HAP-1 (cell line): ENCODE measurements at regions not wholly inside any gene's neighbourhood (a gene's known extent, or its start where the extent isn't known, plus 50 kb on each side); places are given as distances from the start of the nearest gene placed in this dataset.

Experiments used
- DNase-seq, 2 experiments: peaks; one replicate each; pipeline ENCODE4 v3.0.0-alpha.2; 2016 to 2020; ENCODE audit warnings: low spot score in 2 of 2
- H3K27me3 ChIP-seq: fragments of 250-450 bp; sonication (Bioruptor Pico); 2 replicates; pipeline ENCODE4 v1.5.1; 2020; ENCODE audit warnings: low read depth, mild to moderate bottlenecking, moderate library complexity
- H3K36me3 ChIP-seq: fragments of 250-450 bp; sonication (Bioruptor Pico); replicated peaks from 2 replicates; pipeline ENCODE4 v1.5.1; 2020; ENCODE audit warnings: mild to moderate bottlenecking
- H3K4me1 ChIP-seq: fragments of 250-450 bp; sonication (Bioruptor Pico); 2 replicates; pipeline ENCODE4 v1.5.1; 2020; ENCODE audit warnings: mild to moderate bottlenecking
- H3K4me3 ChIP-seq: fragments of 250-450 bp; sonication (Bioruptor Pico); 2 replicates; pipeline ENCODE4 v1.5.1; 2020; ENCODE audit warnings: mild to moderate bottlenecking, moderate library complexity
- H3K9me3 ChIP-seq: fragments of 250-450 bp; sonication (Bioruptor Pico); 2 replicates; pipeline ENCODE4 v1.5.1; 2020; ENCODE audit warnings: mild to moderate bottlenecking, moderate library complexity
- in situ Hi-C: fragments of 300-500 bp; cut with MboI; formaldehyde crosslinking; loops from 3 replicates; pipeline ENCODE4 v1.14.3; 2020; ENCODE audit warnings: low sequenced_read_pairs, inconsistent platforms, mixed read lengths

- Histone ChIP-seq H3K36me3 (no peaks in the 10 kb centered on the region), H3K27me3 (no peaks in the 10 kb centered on the region), H3K4me1 (no peaks in the 10 kb centered on the region), H3K9me3 (no peaks in the 10 kb centered on the region), H3K4me3 (no peak overlapping the region)
- DNase-seq: no peak
- in situ Hi-C loops: no loop called here
These were observed 135.5 kb downstream of the CEMIP2 start for GRCh38 chr9:71632776-71633175.

DNA sequence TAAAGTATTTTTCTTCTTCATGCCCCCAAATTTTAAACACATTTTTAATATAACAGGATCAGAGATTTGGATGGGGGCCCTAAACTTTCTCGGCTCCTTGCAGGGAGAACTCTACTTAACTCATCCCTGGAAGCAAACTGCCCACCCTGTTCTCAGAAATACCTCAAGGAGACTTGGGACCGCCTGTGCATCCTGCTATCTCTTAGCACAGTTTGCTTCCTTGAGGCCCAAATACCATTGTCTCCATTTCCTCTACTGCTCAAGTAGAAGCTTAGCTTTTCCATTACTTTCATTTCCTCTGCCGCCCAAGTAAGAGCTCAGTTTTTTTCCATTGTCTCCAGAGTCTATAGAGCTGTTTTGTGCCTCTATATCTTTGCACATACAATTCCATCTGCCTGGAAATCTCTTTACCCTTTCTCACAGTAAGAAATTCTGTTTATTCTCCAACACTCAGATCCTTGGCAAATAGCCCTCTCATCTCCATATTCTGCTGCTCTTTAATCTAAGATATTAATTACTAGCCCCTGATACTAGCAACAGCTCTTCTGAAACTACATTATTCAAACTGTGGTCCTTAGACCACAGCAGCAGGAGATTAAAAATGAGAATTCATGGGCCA is 137.8 kb downstream of the CEMIP2 start:
- Histone ChIP-seq H3K9me3 (no peaks in the 10 kb centered on the region), H3K36me3 (no peaks in the 10 kb centered on the region), H3K4me3 (no peak overlapping the region), H3K27me3 (no peaks in the 10 kb centered on the region), H3K4me1 (no peaks in the 10 kb centered on the region)
- DNase-seq: no peak
- in situ Hi-C loops: no loop called here

GRCh38 chr9:71629578-71630215 is 138.6 kb downstream of the CEMIP2 start:
- no peaks in the 10 kb centered on the region for H3K9me3 ChIP-seq
- H3K4me3 ChIP-seq: no peak overlapping the region
- no peaks in the 10 kb centered on the region for H3K36me3 ChIP-seq
- no peaks in the 10 kb centered on the region for H3K4me1 ChIP-seq
- no peak for DNase-seq
- no peaks in the 10 kb centered on the region for H3K27me3 ChIP-seq
- in situ Hi-C loops: no loop called here

DNA sequence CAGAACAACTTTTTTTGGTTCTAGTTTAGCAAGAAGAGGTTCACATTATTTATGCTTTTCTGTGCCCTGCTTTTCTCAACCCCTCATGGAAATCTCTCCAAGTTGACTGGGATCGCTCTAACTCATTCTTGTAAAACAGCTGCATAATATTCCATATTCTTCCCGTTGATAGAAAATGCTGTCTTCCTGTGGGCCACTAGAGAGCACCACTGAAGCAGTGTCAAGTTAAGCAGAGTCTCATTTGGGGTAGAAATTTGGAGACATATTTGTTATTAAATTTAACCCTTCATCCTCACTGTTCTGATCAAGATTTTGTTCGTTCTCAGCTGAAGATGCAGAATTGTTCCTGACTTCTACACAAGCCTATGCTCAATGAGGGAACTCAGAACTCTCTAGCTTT is 140.1 kb downstream of the CEMIP2 start:
- H3K9me3 ChIP-seq: no peaks in the 10 kb centered on the region
- in situ Hi-C loops: no loop called here
- H3K27me3 ChIP-seq: no peaks in the 10 kb centered on the region
- no peaks in the 10 kb centered on the region for H3K4me1 ChIP-seq
- H3K4me3 ChIP-seq: no peak overlapping the region
- no peak for DNase-seq
- no peaks in the 10 kb centered on the region for H3K36me3 ChIP-seq

DNA sequence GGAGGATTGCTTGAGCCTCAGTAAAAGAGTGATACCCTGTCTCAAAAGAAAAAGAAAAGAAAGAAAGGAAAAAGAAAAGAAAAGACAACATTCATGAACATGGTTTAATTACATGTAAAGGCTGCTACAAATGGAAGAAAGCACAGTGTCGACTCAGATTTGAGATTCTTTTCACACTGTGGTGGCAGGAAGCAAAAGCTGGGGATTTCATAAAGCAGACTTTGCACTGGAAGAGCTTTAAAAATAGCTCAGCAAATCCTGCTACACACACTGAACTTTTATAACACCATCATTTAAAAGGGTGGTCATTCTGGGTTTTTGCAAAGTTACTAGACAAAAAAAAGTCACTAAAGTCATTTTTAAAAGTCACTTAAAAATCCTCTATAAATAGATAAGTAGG is 140.8 kb downstream of the CEMIP2 start:
- Histone ChIP-seq H3K27me3 (no peaks in the 10 kb centered on the region), H3K4me1 (no peaks in the 10 kb centered on the region), H3K9me3 (no peaks in the 10 kb centered on the region), H3K36me3 (no peaks in the 10 kb centered on the region), H3K4me3 (no peak overlapping the region)
- DNase-seq: no peak
- in situ Hi-C loops: no loop called here

DNA sequence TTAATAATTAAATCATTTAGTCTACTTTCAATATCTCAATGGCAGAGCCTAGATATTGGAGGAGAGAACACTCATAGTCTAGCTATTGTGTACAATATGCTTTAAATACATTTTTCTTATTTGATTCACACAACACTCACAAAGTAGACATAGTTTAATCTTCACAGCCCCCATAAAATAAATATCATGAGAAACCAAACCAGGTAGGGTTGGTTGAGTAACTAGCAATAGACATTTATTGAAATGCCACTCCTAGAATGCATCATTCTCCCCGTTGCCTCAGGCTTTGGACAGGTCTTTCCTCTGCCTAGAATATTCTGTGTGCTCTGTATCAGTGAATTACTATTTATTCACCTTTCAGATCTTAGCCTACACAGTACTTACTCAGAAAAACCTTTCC is 141.9 kb downstream of the CEMIP2 start:
- Histone ChIP-seq H3K4me1 (no peaks in the 10 kb centered on the region), H3K36me3 (no peaks in the 10 kb centered on the region), H3K4me3 (no peak overlapping the region), H3K27me3 (no peaks in the 10 kb centered on the region), H3K9me3 (no peaks in the 10 kb centered on the region)
- in situ Hi-C loops: no loop called here
- DNase-seq: no peak

DNA sequence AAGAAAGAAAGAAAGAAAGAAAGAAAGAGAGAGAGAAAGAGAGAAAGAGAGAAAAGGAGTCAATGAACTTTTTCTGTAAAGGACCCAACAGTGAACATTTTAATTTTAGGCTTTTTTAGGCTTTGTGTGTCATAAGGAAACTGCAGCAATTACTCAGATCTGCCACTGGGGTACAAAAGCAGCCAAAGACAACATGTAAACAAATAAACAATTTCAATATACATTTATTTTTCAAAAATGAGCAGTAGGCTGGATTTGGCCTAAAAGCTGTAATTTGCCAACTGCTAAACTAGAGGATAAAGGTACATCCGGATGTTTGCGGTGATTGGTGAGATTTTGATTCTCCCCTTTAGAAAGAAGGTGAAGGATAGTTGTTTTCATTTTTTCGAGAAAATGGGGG is 143.6 kb downstream of the CEMIP2 start:
- Histone ChIP-seq H3K27me3 (no peaks in the 10 kb centered on the region), H3K4me1 (no peaks in the 10 kb centered on the region), H3K9me3 (no peaks in the 10 kb centered on the region), H3K36me3 (no peaks in the 10 kb centered on the region), H3K4me3 (no peak overlapping the region)
- no peak for DNase-seq
- in situ Hi-C loops: no loop called here

DNA sequence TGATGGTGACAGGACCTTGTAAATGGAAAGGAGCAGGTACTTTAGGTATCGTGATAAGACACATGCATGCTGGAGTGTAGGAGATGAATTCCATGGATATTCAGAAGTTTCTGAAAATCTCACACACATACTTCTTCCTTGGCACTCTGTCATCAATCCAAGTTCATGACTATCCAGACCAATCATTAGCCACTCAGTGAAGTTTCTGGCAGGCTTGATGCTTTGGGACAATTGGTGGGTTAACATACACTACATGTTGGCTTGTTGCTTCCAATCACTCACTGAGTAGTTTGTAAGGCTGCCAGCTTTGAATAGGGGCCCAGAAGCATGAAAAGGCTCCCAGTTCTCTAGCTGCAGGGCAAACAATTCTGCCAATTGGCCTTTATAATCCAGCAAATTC is 147.6 kb downstream of the CEMIP2 start:
- Histone ChIP-seq H3K9me3 (no peaks in the 10 kb centered on the region), H3K4me1 (no peaks in the 10 kb centered on the region), H3K36me3 (no peaks in the 10 kb centered on the region), H3K27me3 (no peaks in the 10 kb centered on the region), H3K4me3 (no peak overlapping the region)
- in situ Hi-C loops: no loop called here
- no peak for DNase-seq

- no peak overlapping the region for H3K4me3 ChIP-seq
- no peaks in the 10 kb centered on the region for H3K4me1 ChIP-seq
- H3K36me3 ChIP-seq: no peaks in the 10 kb centered on the region
- no peak for DNase-seq
- in situ Hi-C loops: no loop called here
- no peaks in the 10 kb centered on the region for H3K9me3 ChIP-seq
- H3K27me3 ChIP-seq: no peaks in the 10 kb centered on the region
These were observed 148.0 kb downstream of the CEMIP2 start for GRCh38 chr9:71620331-71620730.

GRCh38 chr9:71619926-71620325 is 148.4 kb downstream of the CEMIP2 start:
- Histone ChIP-seq H3K4me1 (no peaks in the 10 kb centered on the region), H3K36me3 (no peaks in the 10 kb centered on the region), H3K4me3 (no peak overlapping the region), H3K27me3 (no peaks in the 10 kb centered on the region), H3K9me3 (no peaks in the 10 kb centered on the region)
- in situ Hi-C loops: no loop called here
- no peak for DNase-seq

GRCh38 chr9:71614409-71615010 is 153.8 kb downstream of the CEMIP2 start:
- DNase-seq: no peak
- in situ Hi-C loops: no loop called here
- peaks cover 9% of the 10 kb centered on the region for H3K9me3 ChIP-seq

DNA sequence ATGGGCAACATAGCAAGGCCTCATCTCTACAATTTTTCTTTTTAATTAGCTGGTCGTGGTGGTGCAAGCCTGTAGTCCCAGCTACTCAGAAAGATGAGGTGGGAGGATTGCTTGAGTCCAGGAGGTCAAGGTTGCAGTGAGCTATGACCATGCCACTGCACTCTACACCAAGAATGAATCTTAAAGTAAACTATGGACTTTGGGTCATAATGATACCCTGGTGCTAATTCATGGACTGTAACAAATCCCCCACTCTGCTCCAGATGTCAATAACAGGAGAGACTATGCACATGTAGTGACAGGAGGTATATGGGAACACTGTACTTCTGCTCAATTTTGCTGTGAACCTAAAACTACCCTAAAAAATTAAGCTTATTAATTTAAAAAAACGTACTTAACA is 155.4 kb downstream of the CEMIP2 start:
- Histone ChIP-seq H3K27me3 (no peaks in the 10 kb centered on the region), H3K36me3 (no peaks in the 10 kb centered on the region), H3K9me3 (peaks cover 9% of the 10 kb centered on the region), H3K4me3 (no peak overlapping the region), H3K4me1 (peaks cover 15% of the 10 kb centered on the region)
- no peak for DNase-seq
- in situ Hi-C loops: no loop called here

More at GRCh38 chr9:71614409-71615010, 153.8 kb downstream of the CEMIP2 start:
- no peaks in the 10 kb centered on the region for H3K36me3 ChIP-seq
- H3K4me1 ChIP-seq: peaks cover 4% of the 10 kb centered on the region
- no peaks in the 10 kb centered on the region for H3K27me3 ChIP-seq
- no peak overlapping the region for H3K4me3 ChIP-seq

DNA sequence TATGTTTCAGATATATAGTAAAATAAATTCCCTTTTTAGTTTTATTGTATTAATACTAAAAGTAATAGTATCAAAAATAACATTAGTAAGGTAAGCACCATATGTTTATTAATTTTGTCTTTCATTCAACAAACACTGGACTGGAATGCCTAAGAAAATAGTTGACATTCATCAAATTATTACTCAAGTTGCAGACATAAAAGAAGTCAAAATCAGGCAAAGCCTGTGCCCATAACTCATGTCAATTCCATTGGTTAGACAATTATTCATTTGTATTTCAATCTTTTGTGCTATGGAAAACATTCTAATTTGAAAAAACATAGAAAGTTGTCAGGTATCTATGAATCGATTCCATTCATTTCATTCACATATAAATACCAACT is 158.9 kb downstream of the CEMIP2 start:
- in situ Hi-C loops: no loop called here
- no peaks in the 10 kb centered on the region for H3K36me3 ChIP-seq
- peaks cover 25% of the 10 kb centered on the region for H3K4me1 ChIP-seq
- no peak overlapping the region for H3K4me3 ChIP-seq
- no peak for DNase-seq
- peaks cover 9% of the 10 kb centered on the region for H3K9me3 ChIP-seq
- H3K27me3 ChIP-seq: no peaks in the 10 kb centered on the region

GRCh38 chr9:71608825-71609447 is 159.4 kb downstream of the CEMIP2 start:
- DNase-seq: peak; percentile 59 to 89
- Histone ChIP-seq H3K27me3 (no peaks in the 10 kb centered on the region), H3K9me3 (peaks cover 9% of the 10 kb centered on the region), H3K36me3 (no peaks in the 10 kb centered on the region), H3K4me1 (peaks cover 28% of the 10 kb centered on the region), H3K4me3 (no peak overlapping the region)
- in situ Hi-C loops: no loop called here
